KMS-11 (cell line): ENCODE measurements at regions not wholly inside any gene's neighbourhood (a gene's known extent, or its start where the extent isn't known, plus 50 kb on each side); places are given as distances from the start of the nearest gene placed in this dataset.

Experiments used
- H2AFZ ChIP-seq: fragments of 200-600 bp; sonication (generic); 2 replicates; pipeline ENCODE4 v1.6.1; 2016; ENCODE audit warnings: antibody characterized with exemption, mixed run types, low read depth
- H3K27ac ChIP-seq: fragments of 200-600 bp; sonication (generic); 2 replicates; pipeline ENCODE4 v1.6.1; 2016; ENCODE audit warnings: mild to moderate bottlenecking, mixed run types
- H3K27me3 ChIP-seq: fragments of 200-600 bp; sonication (generic); 2 replicates; pipeline ENCODE4 v1.6.1; 2017; ENCODE audit warnings: mild to moderate bottlenecking, low read depth, mixed run types, moderate library complexity; ENCODE audit not compliant: insufficient read depth
- H3K36me3 ChIP-seq: fragments of 200-600 bp; sonication (generic); 2 replicates; pipeline ENCODE4 v1.6.1; 2017; ENCODE audit warnings: mild to moderate bottlenecking, mixed run types; ENCODE audit not compliant: insufficient read depth
- H3K4me1 ChIP-seq: fragments of 200-600 bp; sonication (generic); 2 replicates; pipeline ENCODE4 v1.6.1; 2016; ENCODE audit warnings: mild to moderate bottlenecking, low read depth, mixed run types; ENCODE audit not compliant: poor library complexity, severe bottlenecking
- H3K4me2 ChIP-seq: fragments of 200-600 bp; sonication (generic); 2 replicates; pipeline ENCODE4 v1.7.0; 2016; ENCODE audit warnings: mild to moderate bottlenecking, mixed run types
- H3K4me3 ChIP-seq: fragments of 200-600 bp; sonication (generic); IDR thresholded peaks from 2 replicates; pipeline ENCODE4 v1.6.1; 2017; ENCODE audit warnings: low read depth, low read length, mixed read lengths; ENCODE audit not compliant: insufficient read depth
- H3K79me2 ChIP-seq: fragments of 200-600 bp; sonication (generic); 2 replicates; pipeline ENCODE4 v1.6.1; 2016; ENCODE audit warnings: low read depth, mixed run types; ENCODE audit not compliant: insufficient read depth
- H3K9ac ChIP-seq: fragments of 200-600 bp; sonication (generic); 2 replicates; pipeline ENCODE4 v1.6.1; 2016; ENCODE audit warnings: mild to moderate bottlenecking, mixed run types
- H4K20me1 ChIP-seq: fragments of 200-600 bp; sonication (generic); 2 replicates; pipeline ENCODE4 v1.6.1; 2016; ENCODE audit warnings: mild to moderate bottlenecking, mixed run types; ENCODE audit not compliant: insufficient read depth
- CTCF ChIP-seq: fragments of 200-600 bp; sonication (generic); conservative IDR thresholded peaks from 2 replicates; pipeline ENCODE4 v1.6.1; 2017; ENCODE audit warnings: low read depth, mild to moderate bottlenecking, antibody characterized with exemption, low read length, moderate library complexity, mixed read lengths

- TF ChIP-seq CTCF, result no peak
- no peak overlapping the region for H3K9ac ChIP-seq
- no peaks in the 10 kb centered on the region for H3K36me3 ChIP-seq
- no peak overlapping the region for H3K27ac ChIP-seq
- no peaks in the 10 kb centered on the region for H3K27me3 ChIP-seq
- no peak overlapping the region for H3K4me2 ChIP-seq
- H3K79me2 ChIP-seq, result no peaks in the 10 kb centered on the region
- no peaks in the 10 kb centered on the region for H3K4me1 ChIP-seq
- no peak overlapping the region for H2AFZ ChIP-seq
- H4K20me1 ChIP-seq, result no peaks in the 10 kb centered on the region
- H3K4me3 ChIP-seq, result no peak overlapping the region
These were observed 246.1 kb downstream of the KLF6 start for GRCh38 chr10:3538656-3539531.

- Histone ChIP-seq H2AFZ (no peak overlapping the region), H3K4me3 (no peak overlapping the region), H4K20me1 (no peaks in the 10 kb centered on the region), H3K27me3 (no peaks in the 10 kb centered on the region), H3K4me1 (no peaks in the 10 kb centered on the region), H3K27ac (no peak overlapping the region), H3K36me3 (no peaks in the 10 kb centered on the region), H3K4me2 (no peak overlapping the region), H3K79me2 (no peaks in the 10 kb centered on the region), H3K9ac (no peak overlapping the region)
- TF ChIP-seq CTCF, result no peak
These were observed 246.7 kb downstream of the KLF6 start for GRCh38 chr10:3538291-3538655.

GRCh38 chr10:3537518-3537917 is 247.5 kb downstream of the KLF6 start:
- Histone ChIP-seq H3K4me2 (no peak overlapping the region), H3K4me3 (no peak overlapping the region), H3K9ac (no peak overlapping the region), H2AFZ (no peak overlapping the region), H3K79me2 (no peaks in the 10 kb centered on the region), H4K20me1 (no peaks in the 10 kb centered on the region), H3K36me3 (no peaks in the 10 kb centered on the region), H3K27me3 (no peaks in the 10 kb centered on the region), H3K4me1 (no peaks in the 10 kb centered on the region), H3K27ac (no peak overlapping the region)
- TF ChIP-seq CTCF, result no peak

GRCh38 chr10:3535001-3535400 is 250.0 kb downstream of the KLF6 start:
- no peak overlapping the region for H2AFZ ChIP-seq
- no peak overlapping the region for H3K4me2 ChIP-seq
- H3K9ac ChIP-seq, result no peak overlapping the region
- H3K79me2 ChIP-seq, result no peaks in the 10 kb centered on the region
- TF ChIP-seq CTCF, result no peak
- H3K27ac ChIP-seq, result no peak overlapping the region
- no peaks in the 10 kb centered on the region for H3K36me3 ChIP-seq
- no peaks in the 10 kb centered on the region for H3K4me1 ChIP-seq
- no peak overlapping the region for H3K4me3 ChIP-seq
- no peaks in the 10 kb centered on the region for H3K27me3 ChIP-seq
- H4K20me1 ChIP-seq, result no peaks in the 10 kb centered on the region
